Natural killer cell treated with Interleukin-12 subunit alpha and Interleukin-12 subunit beta and Interleukin-15 and Interleukin-18, amount 100 ng/mL, for 72 hours (primary cell): ENCODE measurements at regions not wholly inside any gene's neighbourhood (a gene's known extent, or its start where the extent isn't known, plus 50 kb on each side); places are given as distances from the start of the nearest gene placed in this dataset.

Experiments
- ATAC-seq, 2 donors: fragments of 150-1000 bp; cut with Tn5 transposase in 1 of 2; sonication (Bioruptor Pico), chemical (Tn5 transposase) in 1 of 2; 2 replicates each; pipeline ENCODE4 v1.10.0; 2021
- DNase-seq: peaks from one replicate; pipeline ENCODE4 v3.0.0; 2022; ENCODE audit warnings: low spot score
- H3K27ac Mint-ChIP-seq, 2 donors: 1 replicate in 1 of 2; 2 replicates in 1 of 2; pipeline ENCODE4 v1.8.0; 2022; ENCODE audit warnings: mixed read lengths in 2 of 2, mild to moderate bottlenecking in 1 of 2, moderate library complexity in 1 of 2
- H3K27me3 Mint-ChIP-seq, 2 donors: 1 replicate in 1 of 2; 2 replicates in 1 of 2; pipeline ENCODE4 v1.8.0; 2022; ENCODE audit warnings: mixed read lengths in 2 of 2
- H3K36me3 Mint-ChIP-seq: one replicate; pipeline ENCODE4 v1.8.0; 2022; ENCODE audit warnings: mixed read lengths
- H3K4me1 Mint-ChIP-seq, 2 donors: 1 replicate in 1 of 2; 2 replicates in 1 of 2; pipeline ENCODE4 v1.8.0; 2022; ENCODE audit warnings: low read depth in 2 of 2, mixed read lengths in 2 of 2, mild to moderate bottlenecking in 1 of 2
- H3K4me3 Mint-ChIP-seq: one replicate; pipeline ENCODE4 v1.8.0; 2022; ENCODE audit warnings: mixed read lengths
- H3K9me3 Mint-ChIP-seq: 2 replicates; pipeline ENCODE4 v1.8.0; 2022; ENCODE audit warnings: mixed read lengths

GRCh38 chr18:71028285-71028762 is 739.5 kb downstream of the SOCS6 start:
- Mint-ChIP-seq H3K36me3 (no peaks in the 10 kb centered on the region), H3K4me3 (no peak overlapping the region), H3K9me3 (peaks cover 3% of the 10 kb centered on the region), H3K4me1 (no peaks in the 10 kb centered on the region), H3K27ac (no peak overlapping the region), H3K27me3 (no peaks in the 10 kb centered on the region)
- DNase-seq (no peak), ATAC-seq (no peak)

GRCh38 chr18:71027531-71027930 is 738.7 kb downstream of the SOCS6 start:
- ATAC-seq = no peak
- H3K9me3 Mint-ChIP-seq = peaks cover 3% of the 10 kb centered on the region
- H3K36me3 Mint-ChIP-seq = no peaks in the 10 kb centered on the region
- DNase-seq = no peak
- no peak overlapping the region for H3K4me3 Mint-ChIP-seq
- H3K27ac Mint-ChIP-seq = no peak overlapping the region
- no peaks in the 10 kb centered on the region for H3K4me1 Mint-ChIP-seq
- no peaks in the 10 kb centered on the region for H3K27me3 Mint-ChIP-seq

- Mint-ChIP-seq H3K4me3 (no peak overlapping the region), H3K27ac (no peak overlapping the region), H3K27me3 (no peaks in the 10 kb centered on the region), H3K9me3 (peaks cover 3% of the 10 kb centered on the region), H3K36me3 (no peaks in the 10 kb centered on the region), H3K4me1 (no peaks in the 10 kb centered on the region)
- DNase-seq (no peak), ATAC-seq (no peak)
These were observed 736.8 kb downstream of the SOCS6 start for GRCh38 chr18:71025505-71026225.

- H3K27ac Mint-ChIP-seq = no peak overlapping the region
- no peaks in the 10 kb centered on the region for H3K36me3 Mint-ChIP-seq
- no peaks in the 10 kb centered on the region for H3K27me3 Mint-ChIP-seq
- peaks cover 9% of the 10 kb centered on the region for H3K9me3 Mint-ChIP-seq
- H3K4me1 Mint-ChIP-seq = no peaks in the 10 kb centered on the region
- DNase-seq (no peak), ATAC-seq (no peak)
- no peak overlapping the region for H3K4me3 Mint-ChIP-seq
These were observed 733.5 kb downstream of the SOCS6 start for GRCh38 chr18:71022389-71022788.

GRCh38 chr18:71021030-71021362 is 732.2 kb downstream of the SOCS6 start:
- no peaks in the 10 kb centered on the region for H3K36me3 Mint-ChIP-seq
- no peaks in the 10 kb centered on the region for H3K27me3 Mint-ChIP-seq
- ATAC-seq (no peak), DNase-seq (no peak)
- H3K27ac Mint-ChIP-seq = no peak overlapping the region
- peaks cover 9% of the 10 kb centered on the region for H3K9me3 Mint-ChIP-seq
- no peaks in the 10 kb centered on the region for H3K4me1 Mint-ChIP-seq
- no peak overlapping the region for H3K4me3 Mint-ChIP-seq

DNA sequence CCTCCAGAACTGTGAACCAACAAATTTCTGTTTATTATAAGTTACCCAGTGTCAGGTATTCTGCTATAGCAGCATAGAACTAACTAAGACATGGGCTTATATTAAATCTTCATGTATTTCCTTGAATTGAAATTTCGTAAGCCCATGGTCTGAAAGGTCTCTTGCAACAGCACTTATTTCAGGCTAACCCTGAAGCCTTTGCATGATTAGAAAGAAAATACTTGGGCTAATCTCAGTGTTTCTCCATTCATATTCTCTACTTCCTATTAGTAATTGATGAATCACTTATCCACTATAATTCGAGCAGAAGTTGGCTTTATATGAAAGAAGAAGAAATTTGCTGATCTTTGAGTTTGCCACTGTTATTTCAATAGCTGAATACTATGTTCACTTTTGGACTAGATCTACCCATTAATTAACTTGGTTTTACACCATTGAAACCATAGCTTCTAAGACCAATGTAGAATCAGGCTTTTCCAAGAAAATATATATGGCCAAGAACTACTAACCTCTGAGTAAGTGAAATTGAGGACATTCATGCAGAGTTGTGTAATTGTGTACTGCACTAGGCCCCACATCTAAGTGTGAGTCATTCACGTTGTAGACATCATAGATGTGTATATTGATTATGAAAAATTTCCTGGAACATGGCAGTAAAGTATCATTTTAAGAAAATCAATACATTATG is 731.6 kb downstream of the SOCS6 start:
- H3K4me3 Mint-ChIP-seq = no peak overlapping the region

GRCh38 chr18:71018816-71019215 is 730.0 kb downstream of the SOCS6 start:
- no peak for DNase-seq
- Mint-ChIP-seq H3K4me1 (no peaks in the 10 kb centered on the region), H3K36me3 (no peaks in the 10 kb centered on the region), H3K9me3 (peaks cover 12% of the 10 kb centered on the region), H3K27ac (no peak overlapping the region), H3K27me3 (no peaks in the 10 kb centered on the region), H3K4me3 (no peak overlapping the region)
- no peak for ATAC-seq

More for the DNA sequence above, 731.6 kb downstream of the SOCS6 start:
- H3K4me1 Mint-ChIP-seq = no peaks in the 10 kb centered on the region
- peaks cover 9% of the 10 kb centered on the region for H3K9me3 Mint-ChIP-seq
- no peak for DNase-seq
- no peak overlapping the region for H3K27ac Mint-ChIP-seq
- no peaks in the 10 kb centered on the region for H3K36me3 Mint-ChIP-seq
- ATAC-seq = no peak
- H3K27me3 Mint-ChIP-seq = no peaks in the 10 kb centered on the region

GRCh38 chr18:71012789-71013188 is 723.9 kb downstream of the SOCS6 start:
- no peaks in the 10 kb centered on the region for H3K36me3 Mint-ChIP-seq
- H3K9me3 Mint-ChIP-seq = peaks cover 3% of the 10 kb centered on the region
- H3K4me1 Mint-ChIP-seq = no peaks in the 10 kb centered on the region
- H3K27ac Mint-ChIP-seq = no peak overlapping the region
- no peak for DNase-seq
- H3K27me3 Mint-ChIP-seq = no peaks in the 10 kb centered on the region
- ATAC-seq = no peak
- H3K4me3 Mint-ChIP-seq = no peak overlapping the region

DNA sequence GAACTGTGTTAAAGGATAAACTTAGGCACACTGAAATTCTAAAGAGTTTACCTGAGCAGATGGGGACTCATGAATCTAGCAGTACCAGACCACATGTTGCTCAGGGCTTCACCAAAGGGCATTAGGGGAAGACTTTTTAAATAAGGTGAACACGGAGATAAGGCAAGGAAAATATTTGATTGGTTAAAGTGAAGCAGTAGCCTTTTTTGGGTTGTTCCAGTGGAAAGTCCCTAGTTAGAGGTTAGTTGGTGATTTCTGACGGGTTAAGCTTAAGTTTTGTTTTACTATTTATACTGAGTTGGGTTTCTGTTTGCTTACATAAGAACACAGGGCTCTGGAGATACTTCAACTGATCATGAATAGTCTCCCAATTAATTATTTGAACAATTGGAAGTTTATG is 722.5 kb downstream of the SOCS6 start:
- H3K4me1 Mint-ChIP-seq = no peaks in the 10 kb centered on the region
- ATAC-seq (no peak), DNase-seq (no peak)
- no peaks in the 10 kb centered on the region for H3K27me3 Mint-ChIP-seq
- H3K4me3 Mint-ChIP-seq = no peak overlapping the region
- H3K36me3 Mint-ChIP-seq = no peaks in the 10 kb centered on the region
- H3K9me3 Mint-ChIP-seq = peaks cover 3% of the 10 kb centered on the region
- H3K27ac Mint-ChIP-seq = no peak overlapping the region

DNA sequence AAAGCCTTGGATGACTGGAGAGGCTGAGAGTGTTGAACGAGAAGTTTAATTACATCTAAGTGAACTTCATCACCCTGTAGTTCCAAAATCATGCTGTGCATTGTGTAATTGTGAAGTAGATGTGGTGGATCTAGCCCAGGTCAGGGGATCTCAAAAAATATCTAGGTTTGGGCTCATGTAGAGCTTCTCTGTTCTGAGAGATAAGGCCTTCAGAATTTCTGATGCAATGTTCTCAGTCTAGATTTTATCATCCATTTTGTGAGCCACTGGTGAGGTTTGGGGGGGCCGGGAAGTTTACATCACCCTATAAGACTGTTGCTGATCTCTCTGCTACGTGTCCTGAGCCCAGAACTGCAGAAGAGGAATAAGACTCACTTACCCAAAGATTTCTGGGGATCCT is 719.4 kb downstream of the SOCS6 start:
- no peak for ATAC-seq
- H3K36me3 Mint-ChIP-seq = no peaks in the 10 kb centered on the region
- H3K4me3 Mint-ChIP-seq = no peak overlapping the region

GRCh38 chr18:71001597-71001996 is 712.8 kb downstream of the SOCS6 start:
- Mint-ChIP-seq H3K4me1 (no peaks in the 10 kb centered on the region), H3K27me3 (no peaks in the 10 kb centered on the region), H3K27ac (no peak overlapping the region), H3K36me3 (peaks cover 4% of the 10 kb centered on the region), H3K4me3 (no peak overlapping the region), H3K9me3 (peaks cover 25% of the 10 kb centered on the region)
- ATAC-seq = no peak
- no peak for DNase-seq

More for the DNA sequence above, 719.4 kb downstream of the SOCS6 start:
- no peaks in the 10 kb centered on the region for H3K27me3 Mint-ChIP-seq
- H3K27ac Mint-ChIP-seq = no peak overlapping the region
- peaks cover 14% of the 10 kb centered on the region for H3K9me3 Mint-ChIP-seq
- no peak for DNase-seq
- no peaks in the 10 kb centered on the region for H3K4me1 Mint-ChIP-seq

DNA sequence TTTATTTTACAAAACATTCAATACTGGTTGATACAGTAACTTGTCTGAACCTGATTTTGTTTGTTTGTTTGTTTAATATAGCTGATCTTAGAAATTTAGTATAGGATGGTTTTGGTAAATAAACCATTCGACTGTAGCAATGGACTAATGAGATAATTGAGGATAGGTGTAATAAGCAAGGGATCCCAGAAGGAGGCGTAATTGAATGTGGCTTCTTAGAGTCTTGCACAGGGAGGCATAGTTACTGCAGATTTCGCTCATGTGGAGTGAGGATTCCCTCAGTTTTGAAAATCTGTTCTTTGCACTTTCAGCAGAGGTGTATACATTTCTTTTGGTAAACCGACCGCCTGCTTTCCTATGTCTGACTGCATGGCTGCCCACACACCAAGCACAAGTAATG is 709.6 kb downstream of the SOCS6 start:
- Mint-ChIP-seq H3K9me3 (peaks cover 18% of the 10 kb centered on the region), H3K36me3 (peaks cover 5% of the 10 kb centered on the region), H3K4me1 (no peaks in the 10 kb centered on the region), H3K4me3 (no peak overlapping the region), H3K27me3 (no peaks in the 10 kb centered on the region), H3K27ac (no peak overlapping the region)
- no peak for ATAC-seq
- DNase-seq = no peak

- DNase-seq = no peak
- no peak overlapping the region for H3K4me3 Mint-ChIP-seq
These were observed 705.3 kb downstream of the SOCS6 start for GRCh38 chr18:70994116-70994515.

DNA sequence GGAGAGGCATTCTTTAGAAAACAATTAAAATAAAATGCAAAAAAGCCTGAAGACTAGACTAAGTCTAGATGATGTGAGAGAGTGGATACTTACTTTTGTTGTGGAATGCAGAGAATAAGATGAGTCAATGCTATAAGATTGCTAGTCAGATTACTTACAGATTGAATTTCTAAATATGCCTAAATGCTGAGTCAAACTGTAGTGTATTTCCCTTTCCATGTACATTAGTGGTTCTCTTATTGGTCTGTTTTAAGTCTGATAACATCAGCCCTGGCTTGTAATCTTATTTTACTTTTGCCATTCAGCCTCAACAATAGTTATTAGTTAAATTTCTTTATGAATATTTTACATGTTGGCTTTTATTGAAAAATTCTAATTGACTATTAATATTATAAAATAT is 702.7 kb downstream of the SOCS6 start:
- H3K4me1 Mint-ChIP-seq = no peaks in the 10 kb centered on the region
- H3K27me3 Mint-ChIP-seq = no peaks in the 10 kb centered on the region

More at GRCh38 chr18:70994116-70994515, 705.3 kb downstream of the SOCS6 start:
- ATAC-seq = no peak
- Mint-ChIP-seq H3K4me1 (no peaks in the 10 kb centered on the region), H3K27me3 (no peaks in the 10 kb centered on the region), H3K36me3 (peaks cover 5% of the 10 kb centered on the region), H3K9me3 (peaks cover 18% of the 10 kb centered on the region), H3K27ac (no peak overlapping the region)

More for the DNA sequence above, 702.7 kb downstream of the SOCS6 start:
- ATAC-seq (no peak), DNase-seq (no peak)
- peaks cover 9% of the 10 kb centered on the region for H3K9me3 Mint-ChIP-seq
- H3K36me3 Mint-ChIP-seq = peaks cover under 1% of the 10 kb centered on the region
- no peak overlapping the region for H3K4me3 Mint-ChIP-seq
- no peak overlapping the region for H3K27ac Mint-ChIP-seq
